ENCODE measurements at regions not wholly inside any gene's neighbourhood (a gene's known extent, or its start where the extent isn't known, plus 50 kb on each side); places are given as distances from the start of the nearest gene placed in this dataset.

DNA sequence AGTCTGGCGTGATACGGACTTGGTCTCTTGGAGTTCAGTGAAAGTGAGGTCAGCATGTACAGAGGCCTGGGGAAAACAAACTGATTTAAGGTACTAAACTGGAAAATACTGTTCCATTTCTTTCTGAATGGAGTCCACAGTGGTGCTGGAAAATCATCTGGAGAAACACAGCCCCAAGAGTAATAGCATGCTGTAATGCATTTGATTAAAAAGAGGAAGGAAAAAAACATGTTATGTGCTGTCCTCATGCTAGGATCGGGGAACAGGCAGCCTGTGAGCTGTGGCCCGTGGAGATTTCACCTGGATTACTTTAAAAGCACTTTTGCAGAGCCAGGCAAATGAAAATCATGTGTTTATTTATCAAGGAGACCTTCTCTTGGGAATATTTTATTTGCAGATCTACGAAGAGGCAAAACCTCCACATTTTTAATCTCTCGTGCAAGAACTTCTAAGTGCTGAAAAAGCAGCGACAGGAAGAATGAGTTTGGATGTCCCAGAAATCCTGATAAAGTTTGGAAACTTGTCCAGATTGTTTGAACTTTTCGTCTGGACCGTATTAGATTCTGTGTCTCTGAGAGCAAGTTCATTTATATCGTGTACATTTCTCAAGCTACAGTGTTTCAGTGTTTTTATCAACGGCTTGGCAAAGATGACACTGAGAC is 228.8 kb downstream of the GAS1 start:
- peaks cover 6 to 28% (median 21%) of the 10 kb centered on the region in 4 donors for H3K4me1 ChIP-seq
- intact Hi-C loops (cut with DNase I), result no loop called here
- no peak for TF ChIP-seq POLR2AphosphoS5 (IDR thresholded peaks at IDR 0.05)
- TF ChIP-seq, protein P1, sequence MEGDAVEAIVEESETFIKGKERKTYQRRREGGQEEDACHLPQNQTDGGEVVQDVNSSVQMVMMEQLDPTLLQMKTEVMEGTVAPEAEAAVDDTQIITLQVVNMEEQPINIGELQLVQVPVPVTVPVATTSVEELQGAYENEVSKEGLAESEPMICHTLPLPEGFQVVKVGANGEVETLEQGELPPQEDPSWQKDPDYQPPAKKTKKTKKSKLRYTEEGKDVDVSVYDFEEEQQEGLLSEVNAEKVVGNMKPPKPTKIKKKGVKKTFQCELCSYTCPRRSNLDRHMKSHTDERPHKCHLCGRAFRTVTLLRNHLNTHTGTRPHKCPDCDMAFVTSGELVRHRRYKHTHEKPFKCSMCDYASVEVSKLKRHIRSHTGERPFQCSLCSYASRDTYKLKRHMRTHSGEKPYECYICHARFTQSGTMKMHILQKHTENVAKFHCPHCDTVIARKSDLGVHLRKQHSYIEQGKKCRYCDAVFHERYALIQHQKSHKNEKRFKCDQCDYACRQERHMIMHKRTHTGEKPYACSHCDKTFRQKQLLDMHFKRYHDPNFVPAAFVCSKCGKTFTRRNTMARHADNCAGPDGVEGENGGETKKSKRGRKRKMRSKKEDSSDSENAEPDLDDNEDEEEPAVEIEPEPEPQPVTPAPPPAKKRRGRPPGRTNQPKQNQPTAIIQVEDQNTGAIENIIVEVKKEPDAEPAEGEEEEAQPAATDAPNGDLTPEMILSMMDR (IDR thresholded peaks at IDR 0.05), result no peak
- TF ChIP-seq POLR2A (IDR thresholded peaks at IDR 0.05; ENCODE audit: low read depth), result no peak
- TF ChIP-seq EP300 (IDR thresholded peaks at IDR 0.05), result no peak
- no peaks in the 10 kb centered on the region for H3K9me3 ChIP-seq
- no peaks in the 10 kb centered on the region for H3K36me3 ChIP-seq
- no peak for DNase-seq (ENCODE audit: extremely low spot score)
- peak overlapping the region in 1 of 4 donors; percentile 16 for H3K27ac ChIP-seq (replicated peaks in 1 of 4)
- no peaks in the 10 kb centered on the region for H3K27me3 ChIP-seq
- H3K4me3 ChIP-seq, result no peak overlapping the region
- 52% methylated on average over 11 of the region's 11 CpGs for WGBS

DNA sequence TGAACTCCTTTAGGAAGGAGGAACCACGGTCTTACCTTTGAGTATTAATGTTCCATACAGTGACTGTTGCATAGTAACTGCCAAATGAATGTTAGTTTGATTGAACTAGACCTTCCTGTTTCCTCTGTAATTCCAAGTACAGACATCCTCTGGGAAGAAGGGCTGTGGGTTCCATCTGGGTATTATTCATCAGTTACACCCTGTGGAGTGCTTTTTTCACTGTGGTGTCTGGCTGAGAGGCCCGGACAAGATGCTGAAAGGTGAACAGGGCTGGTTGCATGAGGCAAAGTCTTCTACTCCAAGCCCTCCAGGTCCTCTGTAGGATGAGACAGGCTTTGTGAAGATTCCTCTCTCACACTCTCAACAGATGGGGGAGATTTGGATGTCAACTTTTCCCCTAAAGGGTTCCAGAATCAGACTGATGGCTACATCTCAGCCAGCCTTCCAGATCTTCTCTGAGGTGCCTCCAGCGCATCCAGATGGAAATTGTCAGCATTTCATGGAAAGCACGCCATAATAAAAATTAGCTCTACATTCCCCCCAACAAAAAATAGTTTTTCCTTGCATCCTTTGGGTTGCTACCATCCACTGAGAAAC is 230.9 kb downstream of the GAS1 start:
- intact Hi-C loops (cut with DNase I), result no loop called here
- no peaks in the 10 kb centered on the region for H3K9me3 ChIP-seq
- peaks cover 0 to 15% (median 4%) of the 10 kb centered on the region in 4 donors for H3K4me1 ChIP-seq
- H3K36me3 ChIP-seq, result no peaks in the 10 kb centered on the region
- no peak overlapping the region for H3K4me3 ChIP-seq
- WGBS, result 75% methylated on average over 4 of the region's 4 CpGs
- no peaks in the 10 kb centered on the region for H3K27me3 ChIP-seq
- DNase-seq (ENCODE audit: extremely low spot score), result no peak
- no peak overlapping the region for H3K27ac ChIP-seq (replicated peaks in 1 of 4)
- TF ChIP-seq, protein P1 (IDR thresholded peaks at IDR 0.05), result no peak
- no peak for TF ChIP-seq POLR2AphosphoS5 (IDR thresholded peaks at IDR 0.05)
- no peak for TF ChIP-seq POLR2A (IDR thresholded peaks at IDR 0.05; ENCODE audit: low read depth)
- TF ChIP-seq EP300 (IDR thresholded peaks at IDR 0.05), result no peak

- Histone ChIP-seq H3K4me3 (no peak overlapping the region), H3K36me3 (no peaks in the 10 kb centered on the region), H3K4me1 (peaks cover 0 to 9% (median 1%) of the 10 kb centered on the region in 4 donors), H3K27ac (replicated peaks in 1 of 4) (no peak overlapping the region), H3K9me3 (no peaks in the 10 kb centered on the region), H3K27me3 (no peaks in the 10 kb centered on the region)
- 61% methylated on average over 4 of the region's 4 CpGs for WGBS
- intact Hi-C loops (cut with DNase I), result no loop called here
- no peak for TF ChIP-seq POLR2A (IDR thresholded peaks at IDR 0.05; ENCODE audit: low read depth)
- TF ChIP-seq, protein P1 (IDR thresholded peaks at IDR 0.05), result no peak
- peak in 1 of 2 donors; percentile 19 for TF ChIP-seq POLR2AphosphoS5 (IDR thresholded peaks at IDR 0.05)
- peak; percentile 31 for DNase-seq (ENCODE audit: extremely low spot score)
Observed at GRCh38 chr9:86714999-86715398, 232.3 kb downstream of the GAS1 start.

- no peaks in the 10 kb centered on the region for H3K36me3 ChIP-seq
- no peaks in the 10 kb centered on the region for H3K27me3 ChIP-seq
- no peak overlapping the region for H3K4me3 ChIP-seq
- intact Hi-C loops (cut with DNase I), result no loop called here
- 60% methylated on average over 1 of the region's 1 CpG for WGBS
- H3K27ac ChIP-seq (replicated peaks in 1 of 4), result peak overlapping the region in 2 of 4 donors; percentile 13 to 34
- peaks cover 0 to 9% (median 1%) of the 10 kb centered on the region in 4 donors for H3K4me1 ChIP-seq
- no peak for TF ChIP-seq POLR2A (IDR thresholded peaks at IDR 0.05; ENCODE audit: low read depth)
- TF ChIP-seq POLR2AphosphoS5 (IDR thresholded peaks at IDR 0.05), result no peak
- TF ChIP-seq EP300 (IDR thresholded peaks at IDR 0.05), result no peak
- DNase-seq (ENCODE audit: extremely low spot score), result peak; percentile 31
- no peaks in the 10 kb centered on the region for H3K9me3 ChIP-seq
Observed at GRCh38 chr9:86713970-86714369, 233.3 kb downstream of the GAS1 start.

DNA sequence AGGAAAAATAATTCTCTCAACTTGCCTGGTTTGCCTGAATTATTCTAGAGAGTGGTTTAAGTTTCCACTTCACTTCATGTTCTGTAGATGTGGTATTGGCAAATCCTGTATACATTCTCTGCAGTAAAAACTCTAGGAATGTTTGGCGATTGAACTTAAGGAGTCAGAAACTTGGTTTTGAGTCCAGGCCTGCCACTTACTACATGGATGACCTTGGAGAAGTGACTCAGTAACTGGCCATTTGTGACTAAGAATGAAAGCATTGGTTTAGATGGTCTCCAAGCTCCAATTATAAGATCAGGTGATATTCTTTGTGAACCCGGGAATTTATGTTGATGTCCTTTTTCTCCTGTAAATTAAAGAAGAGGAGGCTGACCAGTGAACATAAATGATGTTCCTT is 233.8 kb downstream of the GAS1 start:
- intact Hi-C loops (cut with DNase I), result no loop called here
- WGBS, result 95% methylated on average over 2 of the region's 2 CpGs
- H3K27me3 ChIP-seq, result no peaks in the 10 kb centered on the region
- no peak overlapping the region for H3K4me3 ChIP-seq
- peaks cover 0 to 5% (median under 1%) of the 10 kb centered on the region in 4 donors for H3K4me1 ChIP-seq
- no peaks in the 10 kb centered on the region for H3K9me3 ChIP-seq
- no peaks in the 10 kb centered on the region for H3K36me3 ChIP-seq
- H3K27ac ChIP-seq (replicated peaks in 1 of 4), result peak overlapping the region in 1 of 4 donors; percentile 4
- no peak for TF ChIP-seq EP300 (IDR thresholded peaks at IDR 0.05)
- TF ChIP-seq POLR2AphosphoS5 (IDR thresholded peaks at IDR 0.05), result no peak
- TF ChIP-seq, protein P1 (IDR thresholded peaks at IDR 0.05), result no peak
- no peak for TF ChIP-seq POLR2A (IDR thresholded peaks at IDR 0.05; ENCODE audit: low read depth)
- DNase-seq (ENCODE audit: extremely low spot score), result peak; percentile 7

All from esophagus muscularis mucosa (tissue), 4 donors.